OCI-LY7 (cell line): ENCODE measurements at regions not wholly inside any gene's neighbourhood (a gene's known extent, or its start where the extent isn't known, plus 50 kb on each side); places are given as distances from the start of the nearest gene placed in this dataset.

Experiments used
- BruUV-seq: library from RNA; stranded (reverse); fragments of 400-500 nt; replicated peaks from 2 replicates; lab custom pipeline; 2021; lab: Mats Ljungman, UMichigan
- CTCF ChIA-PET: fragments of 300-600 bp; sonication (Branson Sonifier 250); formaldehyde crosslinking; loops from one replicate; lab custom pipeline; 2022; ENCODE audit warnings: antibody characterized with exemption; ENCODE audit not compliant: unreplicated experiment; lab: Charles Lee
- POLR2A ChIA-PET: fragments of 300-600 bp; sonication (Branson Sonifier 250); formaldehyde crosslinking; loops from one replicate; lab custom pipeline; 2022; ENCODE audit warnings: antibody characterized with exemption; lab: Charles Lee
- DNase-seq: peaks from one replicate; pipeline ENCODE4 v3.0.0-alpha.2; 2015; ENCODE audit warnings: low spot score
- H2AFZ ChIP-seq: fragments of 200-600 bp; sonication (generic), shearing (Covaris generic); 2 replicates; pipeline ENCODE4 v1.6.1; 2014; ENCODE audit warnings: mild to moderate bottlenecking, antibody characterized with exemption, low read length, moderate library complexity
- H3K27ac ChIP-seq: fragments of 200-600 bp; sonication (generic); 2 replicates; pipeline ENCODE4 v1.5.1; 2014; ENCODE audit warnings: mixed run types, low read depth, mild to moderate bottlenecking, moderate library complexity, low read length, inconsistent platforms; ENCODE audit not compliant: poor library complexity, severe bottlenecking
- H3K36me3 ChIP-seq: fragments of 200-600 bp; sonication (generic); 2 replicates; pipeline ENCODE4 v1.6.1; 2014; ENCODE audit warnings: mild to moderate bottlenecking, antibody characterized with exemption, low read length, moderate library complexity, mixed read lengths; ENCODE audit not compliant: insufficient read depth
- H3K4me1 ChIP-seq: fragments of 200-600 bp; sonication (generic); 2 replicates; pipeline ENCODE4 v1.5.1; 2014; ENCODE audit warnings: mild to moderate bottlenecking, low read length; ENCODE audit not compliant: insufficient read depth, poor library complexity, severe bottlenecking
- H3K4me2 ChIP-seq: fragments of 200-600 bp; sonication (generic); 2 replicates; pipeline ENCODE4 v1.6.1; 2014; ENCODE audit warnings: mild to moderate bottlenecking, low read length
- H3K4me3 ChIP-seq: fragments of 200-600 bp; sonication (generic); 2 replicates; pipeline ENCODE4 v1.5.1; 2014; ENCODE audit warnings: mild to moderate bottlenecking, low read depth, low read length; ENCODE audit not compliant: poor library complexity, severe bottlenecking
- H3K79me2 ChIP-seq: fragments of 200-600 bp; sonication (generic); 2 replicates; pipeline ENCODE4 v1.6.1; 2016; ENCODE audit warnings: low read depth, mild to moderate bottlenecking, low read length, moderate library complexity, mixed read lengths; ENCODE audit not compliant: insufficient read depth
- H3K9me2 ChIP-seq: fragments of 200-600 bp; sonication (generic); 2 replicates; pipeline ENCODE4 v1.6.1; 2016; ENCODE audit warnings: mild to moderate bottlenecking, low read length, mixed read lengths; ENCODE audit not compliant: insufficient read depth
- H3K9me3 ChIP-seq: fragments of 200-600 bp; sonication (generic); 2 replicates; pipeline ENCODE4 v1.6.1; 2014; ENCODE audit warnings: mild to moderate bottlenecking, mixed run types, low read length, mixed read lengths
- H4K20me1 ChIP-seq: fragments of 200-600 bp; sonication (generic); 2 replicates; pipeline ENCODE4 v1.6.1; 2014; ENCODE audit warnings: mild to moderate bottlenecking, antibody characterized with exemption, low read length, moderate library complexity, mixed read lengths; ENCODE audit not compliant: insufficient read depth
- EZH2phosphoT487 ChIP-seq: fragments of 200-600 bp; sonication (generic); IDR thresholded peaks from 2 replicates; pipeline ENCODE4 v1.6.1; 2018; ENCODE audit warnings: low read depth, borderline replicate concordance, mild to moderate bottlenecking, mixed run types, antibody characterized with exemption, low read length, moderate library complexity, mixed read lengths
- intact Hi-C: fragments of 100-400 bp; cut with micrococcal nuclease; formaldehyde crosslinking; loops from one replicate; pipeline ENCODE4 v1.10.0; 2022; ENCODE audit not compliant: unreplicated experiment
- TF ChIP-seq, protein P1 (sequence below): fragments of 200-600 bp; sonication (generic); conservative IDR thresholded peaks from 2 replicates; pipeline ENCODE4 v1.5.1; 2014; ENCODE audit warnings: mild to moderate bottlenecking, antibody characterized with exemption, low read length, moderate library complexity, mixed read lengths

DNA sequence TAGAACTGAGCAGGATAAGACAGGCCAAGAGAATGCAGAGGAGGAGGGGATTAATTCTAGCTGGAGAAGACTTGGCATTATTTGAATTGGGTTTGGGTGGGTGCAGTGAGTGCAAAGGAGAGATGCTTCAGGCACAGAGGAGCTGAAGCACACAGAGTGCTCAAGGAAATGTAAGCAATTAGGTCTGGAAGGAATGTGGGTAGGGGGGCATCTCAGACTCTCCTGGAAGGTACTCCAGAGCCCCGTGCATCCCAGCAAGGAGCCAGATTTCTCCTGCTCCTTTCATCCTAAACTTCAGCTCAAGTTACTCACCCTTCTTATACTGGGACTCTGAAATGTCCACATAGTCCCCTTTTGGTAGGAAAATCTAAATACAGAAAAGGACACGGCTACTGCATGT, 143.6 kb upstream of the PFN2 start:
- CTCF ChIA-PET, result no interaction called here
- H2AFZ ChIP-seq, result no peak overlapping the region
- H3K36me3 ChIP-seq, result no peaks in the 10 kb centered on the region
- intact Hi-C loops, result no loop called here
- H3K4me3 ChIP-seq, result no peak overlapping the region
- H4K20me1 ChIP-seq, result no peaks in the 10 kb centered on the region
- no peaks in the 10 kb centered on the region for H3K4me1 ChIP-seq
- no peak for DNase-seq
- H3K79me2 ChIP-seq, result no peaks in the 10 kb centered on the region
- H3K4me2 ChIP-seq, result no peak overlapping the region
- no peaks in the 10 kb centered on the region for H3K9me2 ChIP-seq
- TF ChIP-seq EZH2phosphoT487, result no peak
- TF ChIP-seq, protein P1, sequence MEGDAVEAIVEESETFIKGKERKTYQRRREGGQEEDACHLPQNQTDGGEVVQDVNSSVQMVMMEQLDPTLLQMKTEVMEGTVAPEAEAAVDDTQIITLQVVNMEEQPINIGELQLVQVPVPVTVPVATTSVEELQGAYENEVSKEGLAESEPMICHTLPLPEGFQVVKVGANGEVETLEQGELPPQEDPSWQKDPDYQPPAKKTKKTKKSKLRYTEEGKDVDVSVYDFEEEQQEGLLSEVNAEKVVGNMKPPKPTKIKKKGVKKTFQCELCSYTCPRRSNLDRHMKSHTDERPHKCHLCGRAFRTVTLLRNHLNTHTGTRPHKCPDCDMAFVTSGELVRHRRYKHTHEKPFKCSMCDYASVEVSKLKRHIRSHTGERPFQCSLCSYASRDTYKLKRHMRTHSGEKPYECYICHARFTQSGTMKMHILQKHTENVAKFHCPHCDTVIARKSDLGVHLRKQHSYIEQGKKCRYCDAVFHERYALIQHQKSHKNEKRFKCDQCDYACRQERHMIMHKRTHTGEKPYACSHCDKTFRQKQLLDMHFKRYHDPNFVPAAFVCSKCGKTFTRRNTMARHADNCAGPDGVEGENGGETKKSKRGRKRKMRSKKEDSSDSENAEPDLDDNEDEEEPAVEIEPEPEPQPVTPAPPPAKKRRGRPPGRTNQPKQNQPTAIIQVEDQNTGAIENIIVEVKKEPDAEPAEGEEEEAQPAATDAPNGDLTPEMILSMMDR, result no peak
- H3K9me3 ChIP-seq, result no peaks in the 10 kb centered on the region
- no peak overlapping the region for H3K27ac ChIP-seq
- no TSS peak for BruUV-seq
- POLR2A ChIA-PET, result no interaction called here

- H3K27ac ChIP-seq, result no peak overlapping the region
- H3K9me3 ChIP-seq, result no peaks in the 10 kb centered on the region
- no TSS peak for BruUV-seq
- no peak overlapping the region for H3K4me3 ChIP-seq
- no peak overlapping the region for H3K4me2 ChIP-seq
- intact Hi-C loops, result no loop called here
- H3K9me2 ChIP-seq, result no peaks in the 10 kb centered on the region
- no peaks in the 10 kb centered on the region for H3K36me3 ChIP-seq
- H2AFZ ChIP-seq, result no peak overlapping the region
- DNase-seq, result no peak
- no peaks in the 10 kb centered on the region for H3K4me1 ChIP-seq
- ChIA-PET POLR2A (no interaction called here), CTCF (no interaction called here)
- TF ChIP-seq, protein P1, result no peak
- TF ChIP-seq EZH2phosphoT487, result no peak
- no peaks in the 10 kb centered on the region for H3K79me2 ChIP-seq
- no peaks in the 10 kb centered on the region for H4K20me1 ChIP-seq
Measured at GRCh38 chr3:150110097-150110496, 139.4 kb upstream of the PFN2 start.

DNA sequence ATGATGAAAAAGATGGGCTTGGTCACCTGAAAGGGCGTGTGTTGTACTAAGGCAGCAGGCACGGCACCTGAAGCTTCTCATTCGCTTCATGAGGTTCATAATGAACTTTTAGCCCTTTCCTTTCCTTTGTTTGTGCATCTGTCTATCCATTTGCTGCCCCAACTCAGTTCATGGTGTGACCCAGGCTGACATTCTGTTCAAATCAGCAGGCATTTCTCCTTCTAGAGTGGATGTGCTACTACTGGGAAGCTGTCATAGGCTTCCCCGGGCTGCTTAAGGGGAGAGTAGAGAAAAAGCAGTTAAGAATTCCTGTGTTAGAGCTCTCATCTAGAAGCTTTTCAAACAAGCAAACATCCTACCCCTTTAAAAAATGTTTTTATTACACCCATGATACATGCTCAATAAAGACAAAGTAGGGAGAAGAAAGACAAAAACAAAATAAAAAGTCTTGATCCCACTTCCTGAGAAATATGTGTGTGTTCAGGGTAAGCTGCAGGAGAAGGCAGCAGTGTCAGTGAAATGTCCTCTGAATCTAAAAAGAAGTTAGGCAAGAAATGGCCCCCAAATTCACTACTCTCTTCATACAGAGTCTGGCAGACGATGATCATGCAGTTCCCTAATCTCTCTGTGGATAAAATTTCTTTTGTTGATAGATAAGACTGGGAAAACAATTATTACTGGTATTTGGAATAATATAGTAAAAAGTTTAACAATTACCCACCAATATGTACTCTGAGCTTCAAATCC, 136.9 kb upstream of the PFN2 start:
- Histone ChIP-seq H3K4me3 (no peak overlapping the region), H3K9me2 (no peaks in the 10 kb centered on the region), H3K9me3 (no peaks in the 10 kb centered on the region), H3K27ac (no peak overlapping the region), H2AFZ (no peak overlapping the region), H3K4me1 (no peaks in the 10 kb centered on the region), H3K79me2 (no peaks in the 10 kb centered on the region), H3K36me3 (no peaks in the 10 kb centered on the region), H3K4me2 (no peak overlapping the region), H4K20me1 (no peaks in the 10 kb centered on the region)
- CTCF ChIA-PET, result no interaction called here
- POLR2A ChIA-PET, result interaction anchor here (0.7 kb wide), 1 partner anchor 171 kb away, joined by 3 read pairs; no protein-coding TSS in a partner anchor
- TF ChIP-seq, protein P1, result no peak
- TF ChIP-seq EZH2phosphoT487, result no peak
- no TSS peak for BruUV-seq
- intact Hi-C loops, result no loop called here
- no peak for DNase-seq
